WTC11 (cell line): ENCODE measurements at regions not wholly inside any gene's neighbourhood (a gene's known extent, or its start where the extent isn't known, plus 50 kb on each side); places are given as distances from the start of the nearest gene placed in this dataset.

Experiments used
- CTCF ChIP-seq: fragments of 200-600 bp; IDR thresholded peaks from 2 replicates; pipeline ENCODE4 v1.8.0; 2022; ENCODE audit warnings: antibody characterized with exemption
- RORB ChIP-seq: fragments of 250-450 bp; sonication (Bioruptor Pico); IDR thresholded peaks from 2 replicates; pipeline ENCODE4 v1.9.0; 2021; ENCODE audit warnings: mild to moderate bottlenecking
- ZNF121 ChIP-seq: sonication (generic); formaldehyde crosslinking; IDR thresholded peaks from 2 replicates; pipeline ENCODE4 v1.8.0; 2023; ENCODE audit warnings: missing genetic modification reagents

- TF ChIP-seq CTCF (no peak), RORB (CRISPR knock-in tag) (no peak), ZNF121 (CRISPR knock-in tag) (no peak)
These were observed 448.9 kb upstream of the SLC14A2 start for GRCh38 chr18:45166341-45166835.
